AG09309 (cell line): ENCODE measurements at regions not wholly inside any gene's neighbourhood (a gene's known extent, or its start where the extent isn't known, plus 50 kb on each side); places are given as distances from the start of the nearest gene placed in this dataset.

Experiments used
- DNase-seq: peaks from one replicate; pipeline ENCODE4 v3.0.0-alpha.2; 2010; ENCODE audit warnings: low read depth
- H3K4me3 ChIP-seq: 2 replicates; pipeline ENCODE4 v1.5.1; 2011; ENCODE audit warnings: mild to moderate bottlenecking, low read depth, low read length, moderate library complexity; ENCODE audit not compliant: control insufficient read depth
- CTCF ChIP-seq: IDR thresholded peaks from 2 replicates; pipeline ENCODE4 v1.5.1; 2011; ENCODE audit warnings: mild to moderate bottlenecking, low read depth, low read length, inconsistent platforms; ENCODE audit not compliant: insufficient read depth, control insufficient read depth; ENCODE audit errors: missing control alignments

GRCh38 chr1:14233510-14233909 lies 365.0 kb upstream of the KAZN start:
- no peak for DNase-seq
- no peak for TF ChIP-seq CTCF
- H3K4me3 ChIP-seq: no peak overlapping the region

- H3K4me3 ChIP-seq: no peak overlapping the region
- DNase-seq: no peak
- TF ChIP-seq CTCF: no peak
Measured at GRCh38 chr1:14236097-14236496, 362.4 kb upstream of the KAZN start.

GRCh38 chr1:14238472-14239307 lies 359.8 kb upstream of the KAZN start:
- TF ChIP-seq CTCF: no peak
- H3K4me3 ChIP-seq: no peak overlapping the region
- DNase-seq: no peak

GRCh38 chr1:14240265-14240664 lies 358.2 kb upstream of the KAZN start:
- no peak overlapping the region for H3K4me3 ChIP-seq
- DNase-seq: no peak
- no peak for TF ChIP-seq CTCF

GRCh38 chr1:14242123-14242522 lies 356.4 kb upstream of the KAZN start:
- DNase-seq: no peak
- TF ChIP-seq CTCF: no peak
- no peak overlapping the region for H3K4me3 ChIP-seq

- no peak overlapping the region for H3K4me3 ChIP-seq
- no peak for TF ChIP-seq CTCF
- DNase-seq: no peak
Measured at GRCh38 chr1:14242870-14243269, 355.6 kb upstream of the KAZN start.

GRCh38 chr1:14245954-14246353 lies 352.5 kb upstream of the KAZN start:
- TF ChIP-seq CTCF: no peak
- no peak overlapping the region for H3K4me3 ChIP-seq
- no peak for DNase-seq
